HepG2 (cell line): ENCODE measurements at regions not wholly inside any gene's neighbourhood (a gene's known extent, or its start where the extent isn't known, plus 50 kb on each side); places are given as distances from the start of the nearest gene placed in this dataset.

Experiments
- ATAC-seq: fragments of 200-7000 bp; cut with Tn5 transposase; 3 replicates; pipeline ENCODE4 v1.9.1; 2020; ENCODE audit warnings: mild to moderate bottlenecking, moderate library complexity
- BruUV-seq: library from RNA; stranded (reverse); fragments of 400-500 nt; replicated peaks from 2 replicates; lab custom pipeline; 2021; lab: Mats Ljungman, UMichigan
- CTCF ChIA-PET: fragments of 300-600 bp; formaldehyde crosslinking; extraction: SDS; loops from one replicate; lab custom pipeline; 2021; ENCODE audit warnings: low total read pairs, inconsistent platforms, low intra/inter-chr PET ratio; lab: Yijun Ruan, JAX
- POLR2A ChIA-PET: fragments of 350-600 bp; sonication (Branson Sonifier 250); formaldehyde crosslinking; loops from one replicate; lab custom pipeline; 2020; ENCODE audit warnings: antibody characterized with exemption, inconsistent platforms; lab: Yijun Ruan, JAX
- DNase-seq: peaks from one replicate; pipeline ENCODE4 v3.0.0-alpha.2; 2015; ENCODE audit warnings: low spot score
- FAIRE-seq: peaks from 3 replicates; lab custom pipeline; 2011; peaks lifted over from hg19 to GRCh38; lab: Jason Lieb, UNC
- H2AFZ ChIP-seq: one replicate; pipeline ENCODE4 v1.6.1; 2011; ENCODE audit warnings: low read length, inconsistent platforms
- H3K27ac ChIP-seq: fragments of 300-600 bp; 3 replicates; pipeline ENCODE4 v1.8.0; 2011; ENCODE audit warnings: mixed run types, mild to moderate bottlenecking, mixed read lengths, low read length, inconsistent platforms; ENCODE audit not compliant: insufficient read depth; ENCODE audit errors: extremely low read length
- H3K27me3 ChIP-seq, 2 experiments: fragments of 200-600 bp in 1 of 2; 2 replicates in 1 of 2; 3 replicates in 1 of 2; pipeline versions ENCODE4 v1.6.0 to v1.8.0; 2011; ENCODE audit warnings: low read length in 2 of 2, mild to moderate bottlenecking in 2 of 2, moderate library complexity in 2 of 2, inconsistent platforms in 1 of 2; ENCODE audit not compliant: insufficient read depth in 2 of 2, control insufficient read depth in 1 of 2
- H3K36me3 ChIP-seq, 2 experiments: fragments of 200-600 bp in 1 of 2; replicated peaks in 1 of 2; 2 replicates in 1 of 2; 3 replicates in 1 of 2; pipeline versions ENCODE4 v1.5.1 to v1.8.0; 2011; ENCODE audit warnings: low read length in 2 of 2, inconsistent platforms in 1 of 2; ENCODE audit not compliant: insufficient read depth in 2 of 2, control insufficient read depth in 1 of 2
- H3K4me1 ChIP-seq: 2 replicates; pipeline ENCODE4 v1.5.1; 2012; ENCODE audit warnings: low read length, inconsistent platforms; ENCODE audit not compliant: insufficient read depth
- H3K4me2 ChIP-seq: 2 replicates; pipeline ENCODE4 v1.6.0; 2011; ENCODE audit warnings: low read depth, low read length, inconsistent platforms
- H3K4me3 ChIP-seq, 3 experiments: fragments of 200-600 bp in 1 of 3; sonication (generic), shearing (Covaris generic) in 1 of 3; replicated peaks in 1 of 3; 2 replicates each; pipeline ENCODE4 v1.5.1; 2011 to 2016; ENCODE audit warnings: low read length in 3 of 3, inconsistent platforms in 2 of 3, low read depth in 2 of 3, mild to moderate bottlenecking in 2 of 3, control low read depth in 1 of 3, mixed read lengths in 1 of 3; ENCODE audit not compliant: insufficient read depth in 1 of 3
- H3K79me2 ChIP-seq: one replicate; pipeline ENCODE4 v1.6.1; 2011; ENCODE audit warnings: low read length, inconsistent platforms; ENCODE audit not compliant: insufficient read depth
- H3K9ac ChIP-seq: 2 replicates; pipeline ENCODE4 v1.6.0; 2011; ENCODE audit warnings: mild to moderate bottlenecking, low read depth, low read length, inconsistent platforms; ENCODE audit not compliant: insufficient read depth
- H3K9me3 ChIP-seq: 2 replicates; pipeline ENCODE4 v1.5.1; 2012; ENCODE audit warnings: mild to moderate bottlenecking, low read length
- H4K20me1 ChIP-seq: 2 replicates; pipeline ENCODE4 v1.6.0; 2011; ENCODE audit warnings: inconsistent platforms, mild to moderate bottlenecking, low read length, moderate library complexity; ENCODE audit not compliant: insufficient read depth
- CC2D1A ChIP-seq: sonication (generic); formaldehyde crosslinking; IDR thresholded peaks from 2 replicates; pipeline ENCODE4 v1.8.1; 2023; ENCODE audit warnings: mild to moderate bottlenecking, missing genetic modification reagents
- EP300 ChIP-seq, 3 experiments: sonication (generic) in 1 of 3; formaldehyde crosslinking in 1 of 3; IDR thresholded peaks; 2 replicates each; pipeline versions ENCODE4 v1.5.1 to v1.6.1; 2011 to 2020; ENCODE audit warnings: low read depth in 2 of 3, low read length in 2 of 3, borderline replicate concordance in 1 of 3, improper control_type of control experiment in 1 of 3, mild to moderate bottlenecking in 1 of 3, missing genetic modification reagents in 1 of 3, moderate library complexity in 1 of 3
- HOXA5 ChIP-seq: sonication (generic); formaldehyde crosslinking; IDR thresholded peaks from 2 replicates; pipeline ENCODE4 v1.4.0; 2020; ENCODE audit warnings: missing genetic modification reagents
- KLF12 ChIP-seq: sonication (generic); formaldehyde crosslinking; IDR thresholded peaks from 2 replicates; pipeline ENCODE4 v1.4.0; 2020; ENCODE audit warnings: missing genetic modification reagents, borderline replicate concordance
- NFIC ChIP-seq: IDR thresholded peaks from 2 replicates; pipeline ENCODE4 v1.6.1; 2012; ENCODE audit warnings: mild to moderate bottlenecking, low read length, inconsistent platforms
- NRL ChIP-seq: sonication (generic); formaldehyde crosslinking; IDR thresholded peaks from 2 replicates; pipeline ENCODE4 v1.5.0; 2020; ENCODE audit warnings: missing genetic modification reagents, mild to moderate bottlenecking, moderate library complexity, borderline replicate concordance
- PTBP1 ChIP-seq: fragments of 200-400 bp; formaldehyde crosslinking; IDR thresholded peaks from 2 replicates; pipeline ENCODE4 v1.6.1; 2018; ENCODE audit warnings: low read length, low read depth; ENCODE audit not compliant: poor library complexity, severe bottlenecking
- REPIN1 ChIP-seq: sonication (generic); formaldehyde crosslinking; IDR thresholded peaks from 2 replicates; pipeline ENCODE4 v1.8.0; 2022; ENCODE audit warnings: missing genetic modification reagents, low read depth, mild to moderate bottlenecking, borderline replicate concordance
- RFXANK ChIP-seq: IDR thresholded peaks from 2 replicates; pipeline ENCODE4 v1.6.1; 2016
- TIGD3 ChIP-seq: sonication (generic); formaldehyde crosslinking; IDR thresholded peaks from 2 replicates; pipeline ENCODE4 v1.5.1; 2020; ENCODE audit warnings: mild to moderate bottlenecking, missing genetic modification reagents, borderline replicate concordance
- ZBTB37 ChIP-seq: sonication (generic); formaldehyde crosslinking; IDR thresholded peaks from 2 replicates; pipeline ENCODE4 v1.4.0; 2020; ENCODE audit warnings: mild to moderate bottlenecking, missing genetic modification reagents
- ZBTB8A ChIP-seq: sonication (generic); formaldehyde crosslinking; IDR thresholded peaks from 2 replicates; pipeline ENCODE4 v1.4.0; 2020; ENCODE audit warnings: mild to moderate bottlenecking, low read depth, missing genetic modification reagents, borderline replicate concordance
- ZKSCAN1 ChIP-seq: fragments of 150-350 bp; IDR thresholded peaks from 2 replicates; pipeline ENCODE4 v1.6.1; 2014; ENCODE audit warnings: low read length
- ZNF383 ChIP-seq: sonication (generic); formaldehyde crosslinking; IDR thresholded peaks from 2 replicates; pipeline ENCODE4 v1.4.0; 2020; ENCODE audit warnings: missing genetic modification reagents, mild to moderate bottlenecking, borderline replicate concordance
- ZNF512B ChIP-seq: sonication (generic); formaldehyde crosslinking; IDR thresholded peaks from 2 replicates; pipeline ENCODE4 v1.5.1; 2020; ENCODE audit warnings: missing genetic modification reagents, mild to moderate bottlenecking, borderline replicate concordance
- ZNF597 ChIP-seq: sonication (generic); formaldehyde crosslinking; IDR thresholded peaks from 2 replicates; pipeline ENCODE4 v1.5.0; 2020; ENCODE audit warnings: missing genetic modification reagents
- ZNF746 ChIP-seq: sonication (generic); formaldehyde crosslinking; IDR thresholded peaks from 2 replicates; pipeline ENCODE4 v1.8.0; 2022; ENCODE audit warnings: mild to moderate bottlenecking, missing genetic modification reagents
- ZNF75D ChIP-seq: sonication (generic); formaldehyde crosslinking; IDR thresholded peaks from 2 replicates; pipeline ENCODE4 v1.8.1; 2023; ENCODE audit warnings: missing genetic modification reagents, mild to moderate bottlenecking, borderline replicate concordance
- WGBS: methylation state at CpG from one replicate; pipeline ENCODE4 v1.1.6; 2017; ENCODE audit warnings: low lambda C conversion rate; 5-methylcytosine and 5-hydroxymethylcytosine counted together
- in situ Hi-C: cut with HindIII; loops from 2 replicates; pipeline ENCODE4 v1.10.0; 2017; ENCODE audit warnings: low pct_unique_long_range_greater_than_20kb; ENCODE audit not compliant: extremely low pct_ligation_motif_present
- intact Hi-C: fragments of 100-400 bp; cut with micrococcal nuclease; formaldehyde crosslinking; loops from one replicate; pipeline ENCODE4 v1.10.0; 2022; ENCODE audit not compliant: unreplicated experiment

GRCh38 chr4:158003212-158003611 lies 169.6 kb downstream of the GASK1B start (continued):
- TF ChIP-seq EP300 (IDR thresholded peaks at IDR 0.05; ENCODE audit: low read depth in 2 of 2, low read length in 2 of 2) (no peak), EP300 (CRISPR knock-in tag; IDR thresholded peaks at IDR 0.05; ENCODE audit: borderline replicate concordance) (no peak), KLF12 (no peak), ZNF512B (CRISPR knock-in tag) (no peak), CC2D1A (CRISPR knock-in tag) (no peak)

GRCh38 chr4:158002173-158002572 lies 170.7 kb downstream of the GASK1B start:
- Histone ChIP-seq H3K4me1 (peaks cover 36% of the 10 kb centered on the region), H3K36me3 (no peaks in the 10 kb centered on the region), H3K9ac (no peak overlapping the region), H3K79me2 (no peaks in the 10 kb centered on the region), H3K27ac (no peak overlapping the region), H2AFZ (no peak overlapping the region), H3K27me3 (no peaks in the 10 kb centered on the region), H3K4me3 (no peak overlapping the region), H4K20me1 (no peaks in the 10 kb centered on the region), H3K4me2 (no peak overlapping the region), H3K9me3 (no peaks in the 10 kb centered on the region)
- 97% methylated on average over 1 of the region's 1 CpG for WGBS
- intact Hi-C loops: loop anchor here (2.0 kb wide), 1 partner anchor 45 kb away; no protein-coding TSS in a partner anchor
- DNase-seq (no peak), FAIRE-seq (no peak), ATAC-seq (no peak)
- ChIA-PET CTCF (no interaction called here), POLR2A (no interaction called here)
- BruUV-seq: no TSS peak
- in situ Hi-C loops: no loop called here
- no peak for TF ChIP-seq HOXA5 (CRISPR knock-in tag)
- TF ChIP-seq REPIN1 (CRISPR knock-in tag): no peak
- TF ChIP-seq ZNF597 (CRISPR knock-in tag): no peak
- no peak for TF ChIP-seq ZNF383
- no peak for TF ChIP-seq ZNF746
- no peak for TF ChIP-seq PTBP1
- no peak for TF ChIP-seq NRL (CRISPR knock-in tag)
- TF ChIP-seq ZNF75D: no peak
- TF ChIP-seq TIGD3: no peak
- no peak for TF ChIP-seq RFXANK (CRISPR knock-in tag)
- no peak for TF ChIP-seq NFIC
- TF ChIP-seq ZKSCAN1: no peak
- TF ChIP-seq ZBTB8A: no peak
- no peak for TF ChIP-seq ZBTB37 (CRISPR knock-in tag)
